ENCODE measurements at regions not wholly inside any gene's neighbourhood (a gene's known extent, or its start where the extent isn't known, plus 50 kb on each side); places are given as distances from the start of the nearest gene placed in this dataset.

- no TSS peak for BruUV-seq (replicated peaks)
- Histone ChIP-seq H3K27ac (ENCODE audit: low read depth, low read length, poor library complexity, severe bottlenecking) (peak overlapping the region; percentile 52), H3K9me2 (ENCODE audit: insufficient read depth, low read length) (no peaks in the 10 kb centered on the region), H3K4me2 (ENCODE audit: low read length) (peak overlapping the region; percentile 60), H3K9me3 (ENCODE audit: low read length) (no peaks in the 10 kb centered on the region; the same call in 1 of the 2 replicates), H3K4me1 (ENCODE audit: insufficient read depth, low read length, poor library complexity, severe bottlenecking) (peaks cover 62% of the 10 kb centered on the region), H3K36me3 (ENCODE audit: insufficient read depth, low read length) (no peaks in the 10 kb centered on the region; the same call in 1 of the 2 replicates), H2AFZ (ENCODE audit: low read length) (peak overlapping the region; percentile 90), H3K79me2 (ENCODE audit: insufficient read depth, low read depth, low read length) (no peaks in the 10 kb centered on the region), H3K4me3 (ENCODE audit: low read depth, low read length, poor library complexity, severe bottlenecking) (peak overlapping the region; percentile 18), H4K20me1 (ENCODE audit: insufficient read depth, low read length) (no peaks in the 10 kb centered on the region)
- CTCF ChIA-PET (ENCODE audit: unreplicated experiment), result no interaction called here
- peak; percentile 66 for DNase-seq (ENCODE audit: low spot score)
- intact Hi-C loops (cut with micrococcal nuclease; ENCODE audit: unreplicated experiment), result loop anchor here (5.0 kb wide), 3 partner anchors 119 to 346 kb away; no protein-coding TSS in a partner anchor
- TF ChIP-seq CTCF (conservative IDR thresholded peaks at IDR 0.05; ENCODE audit: low read length), result 0 out of 2 replicates have a peak, but pooled peaks have one; percentile 21
- TF ChIP-seq EZH2phosphoT487 (IDR thresholded peaks at IDR 0.05; ENCODE audit: borderline replicate concordance, low read depth, low read length), result no peak
- POLR2A ChIA-PET, result interaction anchor here (0.8 to 2.2 kb wide), 7 partner anchors 10 to 232 kb away, joined by 3 to 6 read pairs (median 4); no protein-coding TSS in a partner anchor
Measured at GRCh38 chr1:234842726-234843641, 233.0 kb upstream of the IRF2BP2 start.

- BruUV-seq (replicated peaks), result no TSS peak
- peak overlapping the region; percentile 60 for H3K4me2 ChIP-seq (ENCODE audit: low read length)
- no peaks in the 10 kb centered on the region for H4K20me1 ChIP-seq (ENCODE audit: insufficient read depth, low read length)
- peak; percentile 54 for DNase-seq (ENCODE audit: low spot score)
- POLR2A ChIA-PET, result interaction anchor here (0.5 to 2.0 kb wide), 11 partner anchors 11 to 277 kb away, joined by 3 to 5 read pairs (median 3); no protein-coding TSS in a partner anchor
- intact Hi-C loops (cut with micrococcal nuclease; ENCODE audit: unreplicated experiment), result loop anchor here (5.0 kb wide), 3 partner anchors 121 to 344 kb away; no protein-coding TSS in a partner anchor
- peak overlapping the region; percentile 90; the same call in 1 of the 2 replicates for H2AFZ ChIP-seq (ENCODE audit: low read length)
- no peaks in the 10 kb centered on the region for H3K9me2 ChIP-seq (ENCODE audit: insufficient read depth, low read length)
- peaks cover 62% of the 10 kb centered on the region for H3K4me1 ChIP-seq (ENCODE audit: insufficient read depth, low read length, poor library complexity, severe bottlenecking)
- H3K4me3 ChIP-seq (ENCODE audit: low read depth, low read length, poor library complexity, severe bottlenecking), result no peak overlapping the region
- no peaks in the 10 kb centered on the region; the same call in 1 of the 2 replicates for H3K36me3 ChIP-seq (ENCODE audit: insufficient read depth, low read length)
- CTCF ChIA-PET (ENCODE audit: unreplicated experiment), result no interaction called here
- no peaks in the 10 kb centered on the region; the same call in 1 of the 2 replicates for H3K9me3 ChIP-seq (ENCODE audit: low read length)
- peak overlapping the region; percentile 52 for H3K27ac ChIP-seq (ENCODE audit: low read depth, low read length, poor library complexity, severe bottlenecking)
- no peak for TF ChIP-seq CTCF (conservative IDR thresholded peaks at IDR 0.05; ENCODE audit: low read length)
- no peak for TF ChIP-seq EZH2phosphoT487 (IDR thresholded peaks at IDR 0.05; ENCODE audit: borderline replicate concordance, low read depth, low read length)
- no peaks in the 10 kb centered on the region for H3K79me2 ChIP-seq (ENCODE audit: insufficient read depth, low read depth, low read length)
Measured at GRCh38 chr1:234841710-234842231, 231.8 kb upstream of the IRF2BP2 start.

Data from OCI-LY7 (cell line).